OCI-M2 (cell line): ENCODE measurements at regions not wholly inside any gene's neighbourhood (a gene's known extent, or its start where the extent isn't known, plus 50 kb on each side); places are given as distances from the start of the nearest gene placed in this dataset.
"Not testable (repeated sequence)": the region's sequence is repeated elsewhere in the genome, so short reads cannot be mapped to it uniquely, and the experiment has no call there.

Source experiments
- DNase-seq: peaks from one replicate; lab custom pipeline; 2025; ENCODE audit not compliant: unreplicated experiment; lab: John Stamatoyannopoulos, UW

- no peak for DNase-seq
Observed at GRCh38 chr10:83489161-83489560, 650.1 kb upstream of the GHITM start.

DNA sequence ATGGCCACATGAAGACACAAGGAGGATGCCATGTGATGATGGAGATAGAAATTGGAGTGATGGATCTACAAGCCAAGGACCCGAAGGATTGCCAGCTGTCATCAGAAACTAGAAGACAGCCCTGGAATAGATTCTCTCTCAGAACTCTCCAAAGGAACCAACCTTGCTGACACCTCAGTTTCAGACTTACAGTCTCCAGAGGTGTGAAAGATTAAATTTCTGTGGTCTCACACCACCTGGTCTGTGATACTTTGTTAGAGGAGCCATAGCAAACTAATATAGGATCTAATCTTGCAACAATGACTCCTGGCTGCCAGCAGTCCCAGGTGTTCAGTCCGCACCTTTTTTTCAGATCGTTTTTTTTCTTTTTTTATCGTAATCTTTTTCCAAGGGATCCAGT is 647.3 kb upstream of the GHITM start:
- DNase-seq = no peak

- no peak for DNase-seq
Observed at GRCh38 chr10:83512681-83513080, 626.6 kb upstream of the GHITM start.

GRCh38 chr10:83515001-83515400 is 624.3 kb upstream of the GHITM start:
- DNase-seq = no peak

DNA sequence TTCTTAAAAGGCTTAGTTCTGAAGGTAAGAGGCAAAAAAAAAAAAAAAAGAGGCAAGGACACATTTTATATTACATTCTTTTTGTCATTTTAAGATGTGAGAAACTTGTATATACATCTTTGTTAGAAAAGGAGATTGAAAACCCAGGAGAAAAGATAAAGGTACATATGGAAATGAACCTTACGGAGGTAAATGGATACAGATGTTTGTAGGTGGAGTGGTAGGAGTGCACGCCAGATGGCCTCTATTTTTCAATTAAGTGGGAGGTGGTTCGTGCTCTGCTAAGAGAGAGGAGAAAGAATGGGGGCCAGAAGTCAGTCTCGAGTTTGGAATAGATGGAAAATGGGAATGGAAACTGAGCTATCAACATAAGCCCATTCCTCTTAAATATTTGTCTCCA is 622.5 kb upstream of the GHITM start:
- DNase-seq = no peak

DNA sequence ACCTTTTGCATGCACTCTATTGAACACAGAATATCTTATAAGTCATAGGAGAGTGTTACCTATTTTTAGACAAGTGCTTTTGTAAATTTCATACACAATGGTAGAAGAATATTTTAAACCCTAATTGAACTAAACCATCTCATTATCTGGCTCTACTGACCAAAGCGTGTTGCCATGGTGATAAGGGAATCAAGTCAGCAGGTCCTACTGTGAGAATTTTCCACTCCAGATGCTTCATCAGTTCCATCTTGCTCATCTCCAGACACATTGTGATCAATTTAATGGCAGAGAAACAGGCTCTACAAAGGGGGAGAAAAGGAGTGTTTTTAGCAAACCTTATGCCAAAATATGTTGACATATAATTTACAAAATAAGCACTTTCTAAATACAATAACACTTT is 621.9 kb upstream of the GHITM start:
- DNase-seq = no peak

DNA sequence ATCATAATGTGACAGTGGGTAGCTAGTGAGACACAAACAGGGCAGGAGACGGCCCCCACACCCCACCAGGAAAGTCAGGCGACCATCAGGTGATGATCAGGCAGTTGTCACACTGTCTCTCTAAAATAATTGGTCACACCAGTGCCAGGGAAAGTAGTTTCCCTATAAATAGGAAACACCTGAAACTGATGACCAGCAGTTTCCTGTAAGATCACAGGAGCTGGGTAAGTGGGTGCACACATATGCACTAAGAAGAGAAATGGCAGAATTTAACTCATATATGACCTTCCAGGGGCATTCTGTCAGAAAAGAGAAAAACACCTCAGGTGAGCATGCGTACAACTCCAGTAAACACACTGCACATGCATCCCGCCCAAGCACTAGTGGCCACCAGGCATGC is 620.5 kb upstream of the GHITM start:
- DNase-seq = no peak

GRCh38 chr10:83520386-83520785 is 618.9 kb upstream of the GHITM start:
- not testable (repeated sequence) for DNase-seq

- DNase-seq = no peak
Observed at GRCh38 chr10:83522456-83522855, 616.9 kb upstream of the GHITM start.

- no peak for DNase-seq
Observed at GRCh38 chr10:83522881-83523386, 616.4 kb upstream of the GHITM start.

GRCh38 chr10:83527934-83528333 is 611.4 kb upstream of the GHITM start:
- no peak for DNase-seq

DNA sequence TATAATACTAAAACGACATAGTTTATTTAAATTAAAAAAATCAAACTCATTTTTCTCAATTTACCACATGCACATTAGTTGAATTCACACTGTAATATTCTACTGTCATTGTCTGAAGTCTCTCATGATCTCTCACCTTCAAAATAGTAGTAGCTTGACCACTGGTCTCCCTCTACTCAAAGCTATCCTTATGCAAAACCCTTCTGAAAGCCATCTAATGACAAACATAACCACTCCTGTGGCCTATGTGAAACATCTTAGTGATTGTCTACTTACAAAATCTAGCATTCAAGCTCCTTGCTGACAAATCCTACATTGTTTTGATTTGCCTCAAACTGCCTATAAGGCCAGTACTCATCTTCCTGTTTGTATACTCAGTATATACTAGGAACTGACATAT is 606.0 kb upstream of the GHITM start:
- no peak for DNase-seq

DNA sequence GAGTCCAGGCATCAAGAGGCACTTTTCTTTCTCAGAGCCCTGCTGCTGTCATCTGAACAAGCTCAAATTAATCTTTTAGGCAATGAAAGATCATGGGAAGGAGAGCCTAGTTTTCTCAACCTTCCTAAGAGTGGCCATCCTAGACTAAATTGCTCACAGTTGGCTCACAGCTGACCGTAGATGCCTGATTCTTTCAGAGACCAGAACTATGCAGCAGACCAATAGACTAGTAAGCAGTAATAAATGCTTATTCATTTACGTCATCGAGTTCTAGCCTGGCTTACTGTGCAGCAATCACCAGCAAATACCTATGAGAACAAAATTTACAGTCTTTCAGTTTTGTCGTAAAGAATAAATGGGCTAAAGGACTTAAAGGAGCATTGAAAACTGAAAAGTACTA is 602.9 kb upstream of the GHITM start:
- DNase-seq = no peak

DNA sequence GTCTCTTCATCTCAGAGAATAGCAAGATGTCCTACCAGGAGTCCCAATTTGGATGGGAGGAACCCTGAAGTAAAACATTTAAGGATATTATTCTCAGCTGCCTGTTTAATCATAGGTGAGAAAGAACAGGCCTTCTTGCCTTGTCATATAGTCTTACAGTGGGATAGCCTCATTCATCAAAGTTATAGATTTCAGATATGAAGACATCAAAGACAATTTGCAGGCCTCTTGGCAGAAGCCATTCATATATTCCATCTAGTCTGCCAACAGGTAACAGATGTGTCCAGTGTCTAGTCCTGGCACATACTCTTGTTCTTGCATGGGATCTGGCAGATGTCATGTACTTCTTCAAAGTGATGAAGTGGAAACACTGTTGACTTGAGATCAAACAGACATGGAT is 601.3 kb upstream of the GHITM start:
- DNase-seq = no peak

DNA sequence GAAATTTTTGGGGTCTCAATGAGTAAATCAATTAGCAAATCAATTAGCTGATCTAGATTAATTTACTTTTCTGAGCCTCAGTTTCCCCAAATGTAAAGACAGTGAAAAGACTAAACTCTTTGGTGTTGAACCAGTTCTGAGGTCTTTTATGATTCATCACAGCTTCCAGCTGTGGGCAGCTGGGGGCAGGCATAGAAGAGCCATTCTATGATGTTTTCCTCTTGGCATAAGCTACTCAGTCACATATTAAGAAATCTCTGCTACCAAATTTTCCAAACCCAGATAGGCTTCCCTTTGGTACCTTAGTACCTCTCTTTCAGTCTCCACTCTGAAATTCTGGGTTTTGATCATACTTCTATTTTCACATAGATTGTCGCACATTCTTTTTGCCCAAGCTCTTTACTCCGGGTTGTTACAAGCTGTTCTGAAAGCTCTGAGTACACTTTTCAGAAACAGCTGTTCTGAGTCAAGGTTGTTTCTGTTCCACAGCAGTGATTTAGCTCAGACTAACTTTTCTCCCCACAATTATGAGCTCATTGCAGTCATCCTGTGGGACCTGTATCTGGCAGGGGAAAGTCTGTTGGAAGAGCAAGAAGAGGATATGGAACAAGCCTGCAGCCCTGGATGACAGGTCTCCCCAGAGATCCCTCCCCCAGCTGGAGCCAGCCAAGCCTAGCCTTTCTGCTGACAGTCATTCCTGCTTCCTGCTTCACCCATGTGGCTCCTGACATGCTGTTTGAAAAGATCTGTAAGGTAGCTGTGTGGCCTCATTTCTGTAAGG is 599.6 kb upstream of the GHITM start:
- no peak for DNase-seq

GRCh38 chr10:83541046-83541445 is 598.3 kb upstream of the GHITM start:
- no peak for DNase-seq

DNA sequence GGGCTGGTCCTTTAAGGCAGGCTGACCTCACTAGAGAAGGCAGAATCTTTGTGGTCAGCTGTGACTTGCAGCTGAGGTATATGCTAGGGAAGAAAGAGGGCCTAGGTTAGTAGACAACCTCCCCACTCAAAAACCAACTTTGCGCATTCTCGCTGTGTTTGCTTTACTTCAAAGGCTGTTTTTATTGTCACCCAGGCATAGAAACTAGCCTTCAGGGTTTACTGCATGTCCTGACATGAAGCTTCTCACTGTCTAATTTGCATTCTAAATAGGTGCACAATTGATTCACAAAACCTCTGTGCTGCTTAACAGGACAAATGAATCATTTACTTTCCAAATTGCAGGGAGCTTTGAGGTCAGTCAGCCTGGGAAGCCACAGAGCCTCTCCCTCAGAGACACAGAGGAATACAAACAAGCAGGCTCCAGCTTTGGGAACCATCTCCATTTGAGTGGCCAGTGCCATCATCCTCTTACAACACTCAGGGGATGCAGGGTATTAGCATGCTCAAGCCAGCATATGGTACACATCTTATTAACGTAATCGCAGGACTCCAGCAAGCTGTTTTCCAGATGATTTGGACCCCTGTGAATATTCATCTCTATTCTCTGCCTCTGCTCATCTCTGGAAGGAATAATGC is 596.4 kb upstream of the GHITM start:
- no peak for DNase-seq

DNA sequence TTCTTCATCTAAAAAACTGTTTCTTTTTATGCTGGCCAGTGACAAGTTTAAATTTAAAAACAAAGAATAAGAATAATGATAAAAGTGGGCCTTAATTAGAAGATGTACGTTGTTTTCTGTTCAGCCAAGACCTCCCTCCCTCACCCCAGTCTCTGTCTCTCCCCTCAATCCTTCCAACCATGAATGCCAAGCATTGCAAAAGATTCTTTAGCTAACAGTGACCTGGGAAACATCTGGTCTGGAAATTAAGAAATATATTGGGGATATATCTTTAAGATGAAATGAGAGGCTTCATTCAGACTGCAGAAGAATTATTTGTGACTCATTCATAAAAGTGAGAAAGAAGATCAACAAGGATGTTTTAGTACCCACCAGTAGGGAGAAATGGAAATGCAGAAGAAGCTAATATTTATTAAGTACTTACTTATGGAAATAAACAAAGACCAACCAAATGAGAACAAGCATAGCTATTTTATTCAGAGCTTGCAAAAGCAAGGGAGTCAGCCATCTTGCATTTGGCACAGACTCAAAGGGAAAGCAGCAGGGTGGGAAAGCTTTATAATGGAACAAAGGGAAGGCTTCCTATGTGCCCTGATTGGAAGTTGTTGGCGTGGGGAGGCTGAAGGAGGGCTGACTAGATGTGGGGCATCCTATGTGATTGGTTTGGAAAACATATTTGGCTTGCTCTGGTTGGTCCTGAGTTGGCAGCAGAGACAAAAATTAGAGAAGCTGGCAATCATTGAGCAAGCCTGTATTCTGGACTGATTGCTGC is 595.4 kb upstream of the GHITM start:
- DNase-seq = no peak

GRCh38 chr10:83545901-83546391 is 593.4 kb upstream of the GHITM start:
- DNase-seq = no peak

DNA sequence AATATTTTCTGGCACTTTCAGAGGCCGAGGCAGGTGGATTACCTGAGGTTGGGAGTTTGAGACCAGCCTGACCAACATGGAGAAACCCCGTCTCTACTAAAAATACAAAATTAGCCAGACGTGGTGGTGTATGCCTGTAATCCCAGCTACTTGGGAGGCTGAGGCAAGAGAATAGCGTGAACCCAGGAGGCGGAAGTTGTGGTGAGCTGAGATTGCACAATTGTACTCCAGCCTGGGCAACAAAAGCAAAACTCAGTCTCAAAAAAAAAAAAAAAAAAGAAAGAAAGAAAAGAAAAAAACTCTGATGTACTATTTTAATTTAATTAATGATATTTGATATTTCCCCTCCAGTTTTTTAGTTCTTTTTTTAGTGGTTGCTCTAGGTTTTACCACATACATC is 588.1 kb upstream of the GHITM start:
- not testable (repeated sequence) for DNase-seq

DNA sequence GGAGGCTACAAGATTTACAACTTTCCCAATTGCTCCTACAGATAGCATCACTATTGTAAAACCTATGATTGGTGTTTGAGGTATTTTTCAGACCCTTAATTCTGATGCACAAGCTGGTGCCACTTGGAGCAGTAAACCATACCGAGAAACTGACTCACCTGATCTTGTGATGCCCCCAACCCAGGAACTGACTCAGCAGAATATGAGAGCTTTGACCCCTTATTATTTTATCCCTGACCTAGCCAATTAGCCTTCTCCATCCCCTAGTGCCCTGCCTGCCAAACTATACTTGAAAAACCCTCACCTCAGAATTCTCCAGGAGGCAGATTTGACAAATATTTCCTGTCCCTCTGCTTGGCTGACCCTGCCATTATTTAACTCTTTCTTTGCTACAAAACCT is 585.9 kb upstream of the GHITM start:
- DNase-seq = no peak

DNA sequence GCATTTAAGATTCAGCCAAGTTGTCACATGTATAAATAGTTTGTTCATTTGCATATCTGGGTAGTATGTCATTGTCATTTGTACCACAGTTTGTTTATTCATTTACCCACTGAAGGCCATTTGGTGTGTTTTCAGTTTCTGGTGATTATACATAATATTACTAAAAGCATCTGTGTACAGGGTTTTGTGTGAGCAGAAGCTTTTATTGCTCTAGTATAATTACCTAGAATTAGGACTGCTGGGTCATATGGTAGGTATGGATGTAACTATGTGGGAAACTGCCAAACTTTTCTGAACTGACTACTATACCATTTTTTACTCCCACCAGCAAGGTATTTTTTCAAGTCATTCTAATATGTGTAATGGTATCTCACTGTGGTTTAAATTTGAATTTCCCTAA is 584.0 kb upstream of the GHITM start:
- no peak for DNase-seq
